ENCODE measurements at regions not wholly inside any gene's neighbourhood (a gene's known extent, or its start where the extent isn't known, plus 50 kb on each side); places are given as distances from the start of the nearest gene placed in this dataset.
"Not testable (repeated sequence)": the region's sequence is repeated elsewhere in the genome, so short reads cannot be mapped to it uniquely, and the experiment has no call there.

GRCh38 chr1:213538251-213538650 lies 449.5 kb upstream of the PROX1 start:
- no peak for DNase-seq

DNA sequence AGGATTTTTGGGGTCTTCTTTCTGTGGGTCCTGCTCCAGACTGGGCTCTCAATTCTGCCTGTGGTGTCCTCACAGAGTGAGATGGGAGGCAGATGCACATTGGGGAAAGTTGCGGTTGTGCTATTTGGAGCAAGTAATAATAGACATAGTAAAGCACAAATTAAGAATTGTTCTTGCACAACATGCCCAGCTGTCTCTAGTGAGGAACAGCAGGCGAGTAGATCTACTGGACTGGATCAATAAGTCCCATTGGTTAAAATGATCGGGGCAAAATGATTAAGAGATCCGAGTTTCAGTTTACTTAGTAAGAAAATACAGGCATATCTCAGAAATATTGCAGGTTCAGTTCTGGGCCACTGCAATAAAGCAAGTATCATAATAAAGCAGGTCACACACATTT lies 448.3 kb upstream of the PROX1 start:
- DNase-seq: no peak

DNA sequence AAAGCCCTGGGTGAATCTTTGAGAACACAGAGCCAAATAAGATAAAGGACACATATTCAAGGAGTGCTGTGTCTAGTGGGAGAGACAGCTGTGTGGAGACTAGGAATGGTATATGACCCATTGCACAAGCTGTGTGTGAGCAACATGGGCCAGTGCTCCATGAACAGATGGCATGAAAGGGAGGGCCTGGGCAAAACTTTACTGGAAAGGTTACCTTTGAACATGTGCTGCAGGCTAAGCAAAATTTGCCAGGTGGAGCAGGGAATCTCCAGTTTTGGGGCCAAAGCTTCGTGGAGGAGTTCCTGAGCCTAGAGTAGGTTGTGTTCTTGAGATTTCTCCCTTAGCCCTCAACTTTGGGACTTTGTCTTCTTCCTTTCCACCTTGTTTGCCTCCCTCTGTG lies 446.1 kb upstream of the PROX1 start:
- DNase-seq: no peak

DNA sequence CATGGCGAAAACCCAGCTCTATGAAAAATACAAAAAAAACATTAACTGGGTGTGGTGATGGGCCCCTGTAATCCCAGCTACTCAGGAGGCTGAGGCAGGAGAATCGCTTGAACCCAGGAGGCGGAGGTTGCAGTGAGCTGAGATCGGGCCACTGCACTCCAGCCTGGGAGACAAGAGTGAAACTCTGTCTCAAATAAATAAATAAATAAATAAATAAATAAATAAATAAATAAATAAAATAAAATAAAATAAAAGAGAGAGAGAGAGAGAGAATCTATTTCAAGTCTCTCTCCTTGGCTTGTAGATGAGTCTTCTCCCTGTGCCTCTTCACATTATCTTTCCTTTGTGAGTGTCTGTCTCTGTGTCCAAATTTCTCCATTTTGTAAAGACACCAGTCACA lies 442.6 kb upstream of the PROX1 start:
- DNase-seq: not testable (repeated sequence)

- no peak for DNase-seq
Observed at GRCh38 chr1:213549982-213550381, 437.8 kb upstream of the PROX1 start.

DNA sequence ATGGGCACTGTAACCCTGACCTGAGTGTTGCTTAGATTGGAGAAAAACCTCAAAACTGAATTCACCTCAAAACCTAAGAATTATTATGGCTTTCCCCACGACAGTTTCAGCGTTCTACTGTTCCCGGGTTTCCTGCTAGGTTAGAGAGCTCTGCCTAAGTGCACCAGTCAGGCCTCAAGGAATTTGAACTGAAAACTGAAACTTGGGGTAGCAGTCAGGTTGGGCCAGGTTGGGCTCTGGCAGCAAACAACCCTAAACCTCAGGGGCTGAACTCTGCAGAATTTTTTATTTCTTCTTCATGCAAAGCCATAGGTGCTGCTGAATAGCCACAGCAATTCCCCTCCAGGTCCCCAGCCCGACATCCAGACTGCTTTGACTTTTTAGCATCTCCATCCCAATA lies 437.0 kb upstream of the PROX1 start:
- no peak for DNase-seq

DNA sequence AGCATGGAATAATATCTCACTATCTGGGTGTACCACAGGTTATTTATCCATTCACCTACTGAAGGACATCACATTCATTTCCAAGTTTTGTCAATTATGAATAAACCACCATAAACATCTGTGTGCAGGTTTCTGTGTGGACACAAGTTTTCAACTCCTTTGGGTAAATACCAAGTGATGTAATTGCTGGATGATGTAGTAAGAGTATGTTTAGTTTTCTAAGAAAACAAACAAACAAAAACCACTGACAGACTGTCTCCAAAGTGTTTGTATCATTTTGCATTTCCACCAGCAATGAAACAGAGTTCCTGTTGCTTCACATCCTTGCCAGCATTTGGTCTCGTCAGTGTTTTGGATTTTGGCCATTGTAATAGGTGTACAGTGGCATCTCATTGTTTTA lies 435.7 kb upstream of the PROX1 start:
- no peak for DNase-seq

GRCh38 chr1:213560226-213560625 lies 427.5 kb upstream of the PROX1 start:
- DNase-seq: no peak

DNA sequence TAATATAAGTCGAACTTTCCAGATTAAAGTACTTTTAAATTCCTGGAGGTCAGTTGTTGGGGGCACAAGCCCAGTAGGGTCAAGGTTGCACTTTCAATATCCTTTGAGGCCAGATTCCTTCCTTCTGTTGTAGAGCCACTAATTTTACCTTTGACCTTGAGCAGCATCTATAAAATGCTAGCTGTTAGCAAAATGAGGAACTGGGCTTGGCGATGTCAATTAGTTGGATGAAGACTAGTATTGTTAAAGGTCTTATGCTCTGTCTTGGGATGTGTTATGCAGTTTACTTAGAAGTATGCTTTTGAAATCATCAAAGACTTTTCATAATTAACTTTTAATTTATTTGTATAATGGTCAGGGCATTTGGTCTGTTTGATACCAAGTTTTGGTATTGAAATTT lies 425.9 kb upstream of the PROX1 start:
- no peak for DNase-seq

GRCh38 chr1:213564215-213564659 lies 423.5 kb upstream of the PROX1 start:
- no peak for DNase-seq

DNA sequence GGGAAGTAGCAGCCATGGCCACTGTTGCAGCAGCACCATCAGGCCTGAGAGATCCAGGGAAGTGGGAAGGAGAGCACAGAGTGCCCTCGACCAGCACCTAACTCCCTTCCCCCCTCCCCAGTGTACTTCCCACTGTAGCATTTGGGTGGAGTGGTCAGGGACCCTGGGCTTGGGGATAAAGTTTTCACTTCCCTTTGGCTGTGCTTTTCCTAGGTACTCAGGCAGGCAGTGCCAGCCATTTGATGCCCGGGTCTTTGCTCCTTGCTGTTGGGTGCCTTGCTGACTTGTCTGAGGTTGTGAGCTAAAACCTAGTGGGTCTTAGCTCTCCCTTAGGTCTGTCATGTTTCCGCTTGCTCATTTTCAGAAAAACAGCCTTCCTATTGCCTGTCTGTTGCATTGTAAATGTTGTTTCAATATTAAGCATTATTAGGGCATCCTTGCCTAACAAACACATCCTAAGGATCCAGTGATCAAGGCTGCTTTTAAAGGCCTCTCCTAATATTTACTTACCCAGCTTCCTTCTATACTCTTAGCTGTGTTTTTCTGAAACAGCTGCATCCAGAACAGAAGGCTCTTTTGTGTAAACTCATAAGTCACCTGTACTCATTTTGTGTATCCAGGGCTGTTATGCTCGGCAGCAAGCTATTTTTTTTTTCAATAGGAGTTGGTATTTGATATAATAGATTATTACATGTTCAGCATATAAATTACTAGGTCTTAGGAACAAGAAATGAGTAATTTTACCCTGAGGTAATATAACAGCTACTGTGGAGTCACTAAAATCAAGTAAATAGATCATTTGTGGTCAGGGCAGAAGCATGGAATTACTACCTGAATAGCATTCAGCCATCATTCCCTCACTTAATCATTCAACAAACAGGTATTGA lies 418.6 kb upstream of the PROX1 start:
- no peak for DNase-seq

DNA sequence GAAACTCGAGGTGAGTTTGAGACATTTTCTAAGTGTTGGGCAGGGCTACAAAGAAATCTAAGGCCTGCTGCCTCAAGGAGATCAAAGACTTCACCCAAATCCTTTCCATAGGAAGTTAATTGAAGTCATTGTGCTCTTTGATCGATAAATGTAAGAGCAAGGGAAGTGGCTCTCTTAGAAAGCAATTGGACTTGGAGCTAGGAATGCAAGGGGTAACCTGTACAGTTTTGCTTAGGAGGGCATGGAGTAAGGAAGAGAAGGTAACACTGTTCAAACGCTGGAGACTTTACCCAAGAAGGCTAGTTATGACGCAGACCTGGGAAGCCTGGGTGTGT lies 418.0 kb upstream of the PROX1 start:
- no peak for DNase-seq

DNA sequence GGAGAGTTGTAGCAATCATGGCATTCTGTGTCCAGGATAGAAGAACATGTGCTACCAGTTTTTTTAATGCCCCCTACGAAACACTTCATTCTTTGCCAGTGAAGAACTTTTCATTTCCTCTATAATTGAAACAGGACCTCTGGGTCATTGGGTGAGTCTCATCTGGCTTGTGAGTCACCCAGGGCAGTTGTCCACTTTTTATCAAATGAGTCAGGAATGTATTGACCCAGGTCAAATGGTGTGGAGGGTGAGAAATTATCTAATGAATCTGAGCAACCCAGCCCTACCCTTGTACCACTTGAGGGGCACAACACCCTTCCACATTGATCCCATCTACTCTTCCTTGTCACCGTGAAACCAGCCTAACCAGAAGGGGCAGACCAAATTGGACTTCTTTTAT lies 417.3 kb upstream of the PROX1 start:
- no peak for DNase-seq

- DNase-seq: no peak
Observed at GRCh38 chr1:213571419-213571818, 416.4 kb upstream of the PROX1 start.

DNA sequence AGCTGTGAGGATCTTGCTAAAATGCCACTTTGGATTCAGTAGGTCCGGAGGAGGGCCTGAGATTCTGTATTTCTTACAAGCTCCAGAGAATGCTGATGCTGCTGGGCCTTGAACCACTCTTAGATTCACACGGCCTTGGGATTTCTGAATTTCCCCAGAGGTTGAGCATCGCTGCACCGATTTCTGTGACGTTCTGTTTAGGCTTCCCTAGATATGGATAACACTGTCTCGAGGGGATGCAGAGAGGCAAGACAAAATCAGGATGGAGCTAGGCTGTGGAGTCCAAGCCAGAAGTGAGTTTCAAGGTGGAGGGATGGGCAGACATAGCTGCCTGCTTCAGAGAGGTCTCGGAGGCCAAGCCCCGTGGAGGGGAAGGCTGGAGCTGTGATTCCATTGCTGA lies 415.9 kb upstream of the PROX1 start:
- DNase-seq: no peak

GRCh38 chr1:213572912-213573647 lies 414.7 kb upstream of the PROX1 start:
- DNase-seq: no peak

- no peak for DNase-seq
Observed at GRCh38 chr1:213573648-213574009, 414.1 kb upstream of the PROX1 start.

DNA sequence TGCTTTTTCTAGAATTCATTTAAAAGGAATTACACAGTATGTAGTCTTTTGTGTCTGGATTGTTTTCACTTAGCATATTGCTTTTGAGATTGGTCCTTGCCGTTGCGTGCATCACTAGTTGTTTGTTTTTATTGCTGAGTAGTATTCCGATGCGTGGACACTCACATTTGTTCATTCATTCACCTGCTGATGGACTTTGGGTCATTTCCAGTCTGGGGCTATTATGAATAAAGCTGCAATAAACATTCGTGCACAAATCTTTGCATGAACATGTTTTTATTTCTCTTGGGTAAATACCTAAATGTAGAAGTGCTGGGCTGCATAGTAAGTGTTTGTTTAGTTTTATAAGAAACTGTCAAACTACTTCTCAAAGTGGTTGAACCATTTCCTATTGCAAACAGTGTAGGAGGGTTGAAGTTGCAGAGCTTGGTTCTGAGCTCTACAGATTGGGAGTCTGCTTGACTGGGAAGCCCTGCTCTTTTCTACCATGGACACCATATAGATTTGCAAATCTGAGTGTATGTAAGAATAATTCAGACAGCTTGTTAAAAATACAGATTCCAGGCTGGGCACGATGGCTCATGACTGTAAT lies 404.7 kb upstream of the PROX1 start:
- DNase-seq: no peak

DNA sequence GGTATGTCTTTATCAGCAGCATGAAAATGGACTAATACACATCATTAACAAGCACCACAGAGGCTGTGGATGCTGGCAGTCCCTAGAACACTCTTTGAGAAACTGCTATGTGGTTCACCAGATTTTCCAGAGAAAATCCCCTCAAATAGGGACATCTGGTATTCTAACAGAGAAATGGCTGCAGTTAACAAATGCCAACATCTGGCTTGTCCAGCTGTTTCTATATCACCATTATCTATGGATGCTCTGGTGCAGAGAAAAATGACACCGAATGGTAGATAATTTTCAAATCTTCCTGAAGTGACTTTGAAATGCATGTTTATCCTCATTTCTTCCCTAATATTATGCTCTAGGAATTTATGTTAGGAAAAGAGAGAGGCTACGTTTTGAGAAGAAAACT lies 403.5 kb upstream of the PROX1 start:
- no peak for DNase-seq

- no peak for DNase-seq
Observed at GRCh38 chr1:213585402-213585801, 402.4 kb upstream of the PROX1 start.

- DNase-seq: no peak
Observed at GRCh38 chr1:213585959-213586586, 401.7 kb upstream of the PROX1 start.

- no peak for DNase-seq
Observed at GRCh38 chr1:213586587-213586972, 401.2 kb upstream of the PROX1 start.

GRCh38 chr1:213596729-213597128 lies 391.0 kb upstream of the PROX1 start:
- DNase-seq: no peak

DNA sequence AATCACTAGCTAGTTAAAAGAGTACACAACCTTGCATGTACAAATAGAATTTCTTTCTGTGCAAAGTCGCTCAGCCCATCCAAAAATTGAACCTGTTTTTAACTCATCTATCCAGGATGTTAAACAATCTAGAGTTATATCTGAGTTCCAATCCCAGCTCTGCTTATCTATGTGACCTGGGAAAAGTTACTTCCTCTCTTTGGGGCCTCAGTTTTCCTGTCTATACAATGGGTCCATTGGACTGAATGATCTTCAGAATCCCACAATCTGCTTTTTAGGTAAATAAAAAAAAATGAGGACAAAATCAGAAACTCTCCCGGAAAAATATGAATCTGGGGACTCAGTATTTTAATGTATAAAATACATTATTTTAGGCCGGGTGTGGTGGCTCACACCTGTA lies 389.5 kb upstream of the PROX1 start:
- DNase-seq: no peak
